ENCODE measurements at regions not wholly inside any gene's neighbourhood (a gene's known extent, or its start where the extent isn't known, plus 50 kb on each side); places are given as distances from the start of the nearest gene placed in this dataset.
A peak's percentile ranks its signal among the peaks of the same experiment; 100 is the strongest.
"Not testable (repeated sequence)": the region's sequence is repeated elsewhere in the genome, so short reads cannot be mapped to it uniquely, and the experiment has no call there.

- no peak for DNase-seq
Measured at GRCh38 chr5:72692231-72692637, 124.2 kb upstream of the TNPO1 start.

- no peak for DNase-seq
Measured at GRCh38 chr5:72691751-72692150, 124.7 kb upstream of the TNPO1 start.

GRCh38 chr5:72688916-72689315 lies 127.5 kb upstream of the TNPO1 start:
- no peak for DNase-seq

GRCh38 chr5:72687288-72687687 lies 129.2 kb upstream of the TNPO1 start:
- DNase-seq: peak; percentile 20

- DNase-seq: no peak
Measured at GRCh38 chr5:72682561-72682960, 133.9 kb upstream of the TNPO1 start.

- DNase-seq: no peak
Measured at GRCh38 chr5:72681781-72682180, 134.7 kb upstream of the TNPO1 start.

- no peak for DNase-seq
Measured at GRCh38 chr5:72677447-72677846, 139.0 kb upstream of the TNPO1 start.

- not testable (repeated sequence) for DNase-seq
Measured at GRCh38 chr5:72676831-72677230, 139.6 kb upstream of the TNPO1 start.

- DNase-seq: no peak
Measured at GRCh38 chr5:72673623-72674022, 142.8 kb upstream of the TNPO1 start.

- no peak for DNase-seq
Measured at GRCh38 chr5:72673180-72673579, 143.3 kb upstream of the TNPO1 start.

GRCh38 chr5:72667708-72668107 lies 148.8 kb upstream of the TNPO1 start:
- DNase-seq: no peak

- no peak for DNase-seq
Measured at GRCh38 chr5:72662936-72663335, 153.5 kb upstream of the TNPO1 start.

- DNase-seq: no peak
Measured at GRCh38 chr5:72662305-72662704, 154.2 kb upstream of the TNPO1 start.

GRCh38 chr5:72661405-72661804 lies 154.2 kb upstream of the ZNF366 start:
- DNase-seq: no peak

GRCh38 chr5:72659726-72660125 lies 152.5 kb upstream of the ZNF366 start:
- DNase-seq: no peak

GRCh38 chr5:72658761-72659540 lies 151.7 kb upstream of the ZNF366 start:
- DNase-seq: no peak

GRCh38 chr5:72658161-72658560 lies 151.0 kb upstream of the ZNF366 start:
- DNase-seq: no peak

- no peak for DNase-seq
Measured at GRCh38 chr5:72656756-72657513, 149.7 kb upstream of the ZNF366 start.

GRCh38 chr5:72656331-72656730 lies 149.1 kb upstream of the ZNF366 start:
- DNase-seq: no peak

GRCh38 chr5:72654231-72654630 lies 147.0 kb upstream of the ZNF366 start:
- no peak for DNase-seq

GRCh38 chr5:72653586-72653985 lies 146.4 kb upstream of the ZNF366 start:
- DNase-seq: no peak

- no peak for DNase-seq
Measured at GRCh38 chr5:72651779-72652178, 144.6 kb upstream of the ZNF366 start.

GRCh38 chr5:72651109-72651508 lies 143.9 kb upstream of the ZNF366 start:
- DNase-seq: no peak

- DNase-seq: no peak
Measured at GRCh38 chr5:72649449-72649848, 142.2 kb upstream of the ZNF366 start.
